ENCODE measurements at regions not wholly inside any gene's neighbourhood (a gene's known extent, or its start where the extent isn't known, plus 50 kb on each side); places are given as distances from the start of the nearest gene placed in this dataset.

DNA sequence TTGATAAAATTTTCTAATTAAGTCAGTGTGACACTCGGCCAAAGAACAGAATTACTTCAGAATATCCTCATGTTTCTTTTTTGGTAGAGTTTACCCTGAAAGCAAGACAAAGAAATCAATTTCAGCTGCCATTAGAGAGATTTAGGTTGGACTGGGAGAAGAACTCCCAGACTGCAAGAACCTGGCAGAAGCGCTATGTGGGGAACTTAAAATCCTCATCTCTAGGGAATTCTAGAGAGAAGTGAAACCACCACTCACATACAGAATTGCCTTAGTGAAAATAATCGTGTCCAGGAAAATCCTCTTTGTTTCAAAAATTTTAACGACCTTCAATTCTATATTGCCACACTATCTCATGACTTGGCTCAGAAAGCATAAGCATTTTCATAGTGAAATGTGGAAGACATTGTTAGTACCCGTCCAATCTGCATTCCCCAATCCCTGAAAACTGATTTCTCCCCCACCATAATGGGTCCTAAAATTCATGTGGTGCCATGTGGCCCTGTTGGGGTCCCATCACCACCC lies 297.3 kb upstream of the MEIS1 start:
- no peaks in the 10 kb centered on the region for H3K27me3 ChIP-seq
- no peaks in the 10 kb centered on the region for H3K36me3 ChIP-seq
- TF ChIP-seq, protein P1, sequence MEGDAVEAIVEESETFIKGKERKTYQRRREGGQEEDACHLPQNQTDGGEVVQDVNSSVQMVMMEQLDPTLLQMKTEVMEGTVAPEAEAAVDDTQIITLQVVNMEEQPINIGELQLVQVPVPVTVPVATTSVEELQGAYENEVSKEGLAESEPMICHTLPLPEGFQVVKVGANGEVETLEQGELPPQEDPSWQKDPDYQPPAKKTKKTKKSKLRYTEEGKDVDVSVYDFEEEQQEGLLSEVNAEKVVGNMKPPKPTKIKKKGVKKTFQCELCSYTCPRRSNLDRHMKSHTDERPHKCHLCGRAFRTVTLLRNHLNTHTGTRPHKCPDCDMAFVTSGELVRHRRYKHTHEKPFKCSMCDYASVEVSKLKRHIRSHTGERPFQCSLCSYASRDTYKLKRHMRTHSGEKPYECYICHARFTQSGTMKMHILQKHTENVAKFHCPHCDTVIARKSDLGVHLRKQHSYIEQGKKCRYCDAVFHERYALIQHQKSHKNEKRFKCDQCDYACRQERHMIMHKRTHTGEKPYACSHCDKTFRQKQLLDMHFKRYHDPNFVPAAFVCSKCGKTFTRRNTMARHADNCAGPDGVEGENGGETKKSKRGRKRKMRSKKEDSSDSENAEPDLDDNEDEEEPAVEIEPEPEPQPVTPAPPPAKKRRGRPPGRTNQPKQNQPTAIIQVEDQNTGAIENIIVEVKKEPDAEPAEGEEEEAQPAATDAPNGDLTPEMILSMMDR (IDR thresholded peaks at IDR 0.05): no peak
- H3K27ac ChIP-seq: no peak overlapping the region
- H3K9me3 ChIP-seq: no peaks in the 10 kb centered on the region
- intact Hi-C loops (cut with DNase I): no loop called here
- no peak overlapping the region for H3K4me3 ChIP-seq
- no peak for DNase-seq (ENCODE audit: low spot score in 2 of 2)
- no peaks in the 10 kb centered on the region for H3K4me1 ChIP-seq

GRCh38 chr2:66134138-66134701 lies 300.7 kb upstream of the MEIS1 start:
- no peaks in the 10 kb centered on the region for H3K4me1 ChIP-seq
- TF ChIP-seq, protein P1 (IDR thresholded peaks at IDR 0.05): no peak
- H3K27me3 ChIP-seq: no peaks in the 10 kb centered on the region
- intact Hi-C loops (cut with DNase I): no loop called here
- H3K27ac ChIP-seq: no peak overlapping the region
- no peaks in the 10 kb centered on the region for H3K36me3 ChIP-seq
- H3K4me3 ChIP-seq: no peak overlapping the region
- no peaks in the 10 kb centered on the region for H3K9me3 ChIP-seq
- no peak for DNase-seq (ENCODE audit: low spot score in 2 of 2)

- intact Hi-C loops (cut with DNase I): no loop called here
- no peak for DNase-seq (ENCODE audit: low spot score in 2 of 2)
- Histone ChIP-seq H3K9me3 (no peaks in the 10 kb centered on the region), H3K4me3 (no peak overlapping the region), H3K36me3 (no peaks in the 10 kb centered on the region), H3K4me1 (no peaks in the 10 kb centered on the region), H3K27ac (no peak overlapping the region), H3K27me3 (no peaks in the 10 kb centered on the region)
- TF ChIP-seq, protein P1 (IDR thresholded peaks at IDR 0.05): no peak
Measured at GRCh38 chr2:66127656-66128055, 307.3 kb upstream of the MEIS1 start.

DNA sequence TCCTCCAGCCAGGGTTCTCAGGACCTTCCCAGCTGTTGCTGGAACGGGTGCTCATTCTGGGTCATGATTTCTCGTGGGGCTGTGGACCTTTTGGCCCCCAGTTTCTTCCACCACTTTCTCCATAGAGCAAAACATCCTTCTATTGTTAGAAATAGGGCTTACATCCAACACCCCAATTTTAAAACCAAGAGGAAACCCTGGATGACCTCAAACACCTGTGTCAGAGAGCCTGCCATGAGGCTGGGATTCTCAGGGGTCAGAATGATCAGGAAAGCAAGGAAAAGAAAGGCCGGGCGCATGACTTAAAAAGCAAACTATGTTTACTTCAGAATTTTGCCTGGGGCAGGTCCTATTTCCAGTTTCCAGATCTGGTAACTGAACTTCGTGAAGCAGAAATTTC lies 307.9 kb upstream of the MEIS1 start:
- Histone ChIP-seq H3K4me3 (no peak overlapping the region), H3K9me3 (no peaks in the 10 kb centered on the region), H3K4me1 (no peaks in the 10 kb centered on the region), H3K27me3 (no peaks in the 10 kb centered on the region), H3K27ac (no peak overlapping the region), H3K36me3 (no peaks in the 10 kb centered on the region)
- TF ChIP-seq, protein P1 (IDR thresholded peaks at IDR 0.05): no peak
- intact Hi-C loops (cut with DNase I): no loop called here
- DNase-seq (ENCODE audit: low spot score in 2 of 2): no peak

- TF ChIP-seq, protein P1 (IDR thresholded peaks at IDR 0.05): no peak
- H3K4me3 ChIP-seq: no peak overlapping the region
- H3K27ac ChIP-seq: no peak overlapping the region
- intact Hi-C loops (cut with DNase I): no loop called here
- no peaks in the 10 kb centered on the region for H3K27me3 ChIP-seq
- H3K9me3 ChIP-seq: no peaks in the 10 kb centered on the region
- H3K36me3 ChIP-seq: no peaks in the 10 kb centered on the region
- H3K4me1 ChIP-seq: no peaks in the 10 kb centered on the region
- DNase-seq (ENCODE audit: low spot score in 2 of 2): no peak
Measured at GRCh38 chr2:66125951-66126350, 309.0 kb upstream of the MEIS1 start.

DNA sequence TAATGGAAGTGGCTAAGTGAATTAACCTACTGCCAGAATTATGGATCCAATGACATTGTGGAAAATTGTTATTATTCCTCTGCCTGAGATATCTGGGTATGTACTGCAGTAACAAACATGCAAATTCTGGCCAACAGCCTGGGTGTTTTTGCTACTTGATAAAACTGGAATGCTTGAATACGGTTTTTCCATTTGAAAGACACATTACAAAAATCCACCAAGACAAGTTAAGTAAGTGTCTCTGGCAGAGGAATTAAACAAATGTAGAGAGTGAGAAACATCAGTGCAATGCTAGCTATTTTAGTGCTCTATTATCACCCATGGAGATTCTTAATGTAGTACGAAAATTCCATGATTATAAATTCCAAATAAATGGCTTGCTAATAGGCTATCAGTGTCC lies 312.4 kb upstream of the MEIS1 start:
- Histone ChIP-seq H3K27ac (no peak overlapping the region), H3K27me3 (no peaks in the 10 kb centered on the region), H3K36me3 (no peaks in the 10 kb centered on the region), H3K4me3 (no peak overlapping the region), H3K4me1 (no peaks in the 10 kb centered on the region), H3K9me3 (no peaks in the 10 kb centered on the region)
- no peak for DNase-seq (ENCODE audit: low spot score in 2 of 2)
- TF ChIP-seq, protein P1 (IDR thresholded peaks at IDR 0.05): no peak
- intact Hi-C loops (cut with DNase I): no loop called here

All from ascending aorta (tissue), 2 donors.